HG02642 (cell line): ENCODE measurements at regions not wholly inside any gene's neighbourhood (a gene's known extent, or its start where the extent isn't known, plus 50 kb on each side); places are given as distances from the start of the nearest gene placed in this dataset.

Experiments used
- ATAC-seq: cut with Tn5 transposase; IDR thresholded peaks from one replicate; pipeline ENCODE4 v1.9.1; 2021; ENCODE audit warnings: mild to moderate bottlenecking; ENCODE audit not compliant: unreplicated experiment, poor library complexity

- no peak for ATAC-seq
These were observed 120.3 kb upstream of the DSEL start for GRCh38 chr18:67636597-67637385.

GRCh38 chr18:67634631-67635338 lies 118.3 kb upstream of the DSEL start:
- ATAC-seq = no peak

- no peak for ATAC-seq
These were observed 117.4 kb upstream of the DSEL start for GRCh38 chr18:67633939-67634338.

- no peak for ATAC-seq
These were observed 105.4 kb upstream of the DSEL start for GRCh38 chr18:67621906-67622305.

GRCh38 chr18:67621049-67621713 lies 104.7 kb upstream of the DSEL start:
- no peak for ATAC-seq

- no peak for ATAC-seq
These were observed 101.5 kb upstream of the DSEL start for GRCh38 chr18:67618061-67618460.

GRCh38 chr18:67615876-67616275 lies 99.4 kb upstream of the DSEL start:
- no peak for ATAC-seq

GRCh38 chr18:67613731-67614130 lies 97.2 kb upstream of the DSEL start:
- no peak for ATAC-seq

GRCh38 chr18:67612281-67612680 lies 95.8 kb upstream of the DSEL start:
- ATAC-seq = no peak

GRCh38 chr18:67608615-67609273 lies 92.2 kb upstream of the DSEL start:
- ATAC-seq = no peak

GRCh38 chr18:67608191-67608590 lies 91.7 kb upstream of the DSEL start:
- ATAC-seq = no peak

GRCh38 chr18:67600181-67601180 lies 84.0 kb upstream of the DSEL start:
- no peak for ATAC-seq

- no peak for ATAC-seq
These were observed 82.8 kb upstream of the DSEL start for GRCh38 chr18:67599277-67599676.

- no peak for ATAC-seq
These were observed 81.2 kb upstream of the DSEL start for GRCh38 chr18:67597759-67598158.

GRCh38 chr18:67596003-67596402 lies 79.5 kb upstream of the DSEL start:
- no peak for ATAC-seq

GRCh38 chr18:67590571-67591141 lies 74.1 kb upstream of the DSEL start:
- ATAC-seq = no peak

GRCh38 chr18:67589325-67589724 lies 72.8 kb upstream of the DSEL start:
- ATAC-seq = no peak

- no peak for ATAC-seq
These were observed 69.6 kb upstream of the DSEL start for GRCh38 chr18:67586101-67586500.

- ATAC-seq = no peak
These were observed 67.1 kb upstream of the DSEL start for GRCh38 chr18:67583621-67584020.
